ENCODE measurements at regions not wholly inside any gene's neighbourhood (a gene's known extent, or its start where the extent isn't known, plus 50 kb on each side); places are given as distances from the start of the nearest gene placed in this dataset.
"Not testable (repeated sequence)": the region's sequence is repeated elsewhere in the genome, so short reads cannot be mapped to it uniquely, and the experiment has no call there.

- no peak for DNase-seq (ENCODE audit: extremely low read depth in 1 of 2, low read depth in 1 of 2)
Measured at GRCh38 chr5:99033014-99033900, 104.5 kb upstream of the CHD1 start.

- DNase-seq (ENCODE audit: extremely low read depth in 1 of 2, low read depth in 1 of 2), result no peak
Measured at GRCh38 chr5:99032234-99033013, 103.6 kb upstream of the CHD1 start.

GRCh38 chr5:99030906-99031440, 102.2 kb upstream of the CHD1 start:
- DNase-seq (ENCODE audit: extremely low read depth in 1 of 2, low read depth in 1 of 2), result no peak

- DNase-seq (ENCODE audit: extremely low read depth in 1 of 2, low read depth in 1 of 2), result no peak
Measured at GRCh38 chr5:99029172-99029571, 100.4 kb upstream of the CHD1 start.

- DNase-seq (ENCODE audit: extremely low read depth in 1 of 2, low read depth in 1 of 2), result not testable (repeated sequence)
Measured at GRCh38 chr5:99028170-99028569, 99.4 kb upstream of the CHD1 start.

- no peak for DNase-seq (ENCODE audit: extremely low read depth in 1 of 2, low read depth in 1 of 2)
Measured at GRCh38 chr5:99025298-99026045, 96.7 kb upstream of the CHD1 start.

- no peak for DNase-seq (ENCODE audit: extremely low read depth in 1 of 2, low read depth in 1 of 2)
Measured at GRCh38 chr5:99023330-99023729, 94.5 kb upstream of the CHD1 start.

GRCh38 chr5:99022250-99022649, 93.4 kb upstream of the CHD1 start:
- DNase-seq (ENCODE audit: extremely low read depth in 1 of 2, low read depth in 1 of 2), result no peak

GRCh38 chr5:99020698-99021048, 91.9 kb upstream of the CHD1 start:
- no peak for DNase-seq (ENCODE audit: extremely low read depth in 1 of 2, low read depth in 1 of 2)

- no peak for DNase-seq (ENCODE audit: extremely low read depth in 1 of 2, low read depth in 1 of 2)
Measured at GRCh38 chr5:99019812-99020697, 91.2 kb upstream of the CHD1 start.

- DNase-seq (ENCODE audit: extremely low read depth in 1 of 2, low read depth in 1 of 2), result no peak
Measured at GRCh38 chr5:99019254-99019653, 90.4 kb upstream of the CHD1 start.

GRCh38 chr5:99010294-99010693, 81.5 kb upstream of the CHD1 start:
- DNase-seq (ENCODE audit: extremely low read depth in 1 of 2, low read depth in 1 of 2), result no peak

GRCh38 chr5:99008009-99008408, 79.2 kb upstream of the CHD1 start:
- DNase-seq (ENCODE audit: extremely low read depth in 1 of 2, low read depth in 1 of 2), result not testable (repeated sequence)

- no peak for DNase-seq (ENCODE audit: extremely low read depth in 1 of 2, low read depth in 1 of 2)
Measured at GRCh38 chr5:99005506-99005905, 76.7 kb upstream of the CHD1 start.

- DNase-seq (ENCODE audit: extremely low read depth in 1 of 2, low read depth in 1 of 2), result no peak
Measured at GRCh38 chr5:99004960-99005359, 76.2 kb upstream of the CHD1 start.

- no peak for DNase-seq (ENCODE audit: extremely low read depth in 1 of 2, low read depth in 1 of 2)
Measured at GRCh38 chr5:99000876-99001275, 72.1 kb upstream of the CHD1 start.

- DNase-seq (ENCODE audit: extremely low read depth in 1 of 2, low read depth in 1 of 2), result no peak
Measured at GRCh38 chr5:99000221-99000620, 71.4 kb upstream of the CHD1 start.

GRCh38 chr5:98999631-99000030, 70.8 kb upstream of the CHD1 start:
- no peak for DNase-seq (ENCODE audit: extremely low read depth in 1 of 2, low read depth in 1 of 2)

- DNase-seq (ENCODE audit: extremely low read depth in 1 of 2, low read depth in 1 of 2), result no peak
Measured at GRCh38 chr5:98997000-98997399, 68.2 kb upstream of the CHD1 start.

- no peak for DNase-seq (ENCODE audit: extremely low read depth in 1 of 2, low read depth in 1 of 2)
Measured at GRCh38 chr5:98994611-98995010, 65.8 kb upstream of the CHD1 start.
